Activated naive CD4-positive, alpha-beta T cell treated with Interleukin-2 at 50 U/mL for 16 hours (primary cell): ENCODE measurements at regions not wholly inside any gene's neighbourhood (a gene's known extent, or its start where the extent isn't known, plus 50 kb on each side); places are given as distances from the start of the nearest gene placed in this dataset.

Experiments
- DNase-seq: peaks from one replicate; pipeline ENCODE4 v3.0.0-alpha.2; 2020

DNA sequence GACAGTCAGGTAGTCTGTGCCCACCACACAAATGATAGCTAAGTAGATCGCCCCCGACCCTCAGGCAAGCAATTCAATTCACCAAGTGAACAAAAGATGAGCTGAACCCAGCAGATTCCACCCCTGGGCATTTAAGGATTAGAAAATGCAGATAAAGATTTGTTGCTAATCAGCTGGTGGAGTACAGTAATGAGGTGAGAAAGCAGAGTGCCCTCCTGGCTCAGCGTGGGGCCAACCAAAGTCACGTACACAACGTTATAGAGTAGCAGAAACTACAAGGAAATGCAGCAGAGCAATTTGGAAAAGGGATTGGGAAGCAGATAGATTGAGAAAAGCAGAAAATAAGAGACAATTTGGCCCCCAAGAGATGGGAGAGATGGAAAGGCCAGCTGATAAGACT lies 91.2 kb downstream of the SOX9 start:
- no peak for DNase-seq

DNA sequence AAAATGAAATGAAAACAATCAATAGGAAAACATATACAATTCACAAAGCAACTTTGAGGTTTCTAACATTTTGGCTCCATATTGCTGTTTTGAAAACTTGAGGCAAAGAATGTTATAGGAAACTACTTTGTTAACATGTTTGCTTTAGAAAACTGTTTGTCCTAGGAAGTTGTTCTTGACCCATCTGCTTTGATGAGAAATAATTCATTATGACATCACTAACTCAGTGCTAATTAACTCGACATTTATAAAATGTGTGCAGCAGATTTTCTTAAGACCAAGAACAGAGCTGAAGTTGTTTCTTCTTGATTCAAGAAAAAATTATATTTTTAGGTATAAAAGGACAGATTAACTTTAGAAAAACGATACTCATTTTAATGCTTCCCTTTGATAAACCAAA lies 94.7 kb downstream of the SOX9 start:
- DNase-seq, result no peak

DNA sequence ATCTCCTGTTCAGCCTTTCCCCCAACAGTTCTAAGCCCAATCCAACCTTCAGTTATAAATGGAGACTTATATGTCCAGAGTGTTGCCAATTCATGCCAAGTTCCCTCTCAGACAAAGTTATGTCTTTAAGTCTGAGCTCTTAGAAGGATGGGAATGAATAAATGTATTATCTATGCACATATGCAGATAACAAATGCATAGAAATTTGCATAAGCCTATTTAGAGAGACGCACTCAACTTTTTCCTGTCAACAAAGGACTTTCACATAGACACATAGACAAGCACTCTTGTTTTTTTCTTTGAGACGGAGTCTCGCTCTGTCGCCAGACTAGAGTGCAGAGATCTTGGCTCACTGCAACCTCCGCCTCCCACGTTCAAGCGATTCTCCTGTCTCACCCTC lies 95.1 kb downstream of the SOX9 start:
- DNase-seq, result no peak

DNA sequence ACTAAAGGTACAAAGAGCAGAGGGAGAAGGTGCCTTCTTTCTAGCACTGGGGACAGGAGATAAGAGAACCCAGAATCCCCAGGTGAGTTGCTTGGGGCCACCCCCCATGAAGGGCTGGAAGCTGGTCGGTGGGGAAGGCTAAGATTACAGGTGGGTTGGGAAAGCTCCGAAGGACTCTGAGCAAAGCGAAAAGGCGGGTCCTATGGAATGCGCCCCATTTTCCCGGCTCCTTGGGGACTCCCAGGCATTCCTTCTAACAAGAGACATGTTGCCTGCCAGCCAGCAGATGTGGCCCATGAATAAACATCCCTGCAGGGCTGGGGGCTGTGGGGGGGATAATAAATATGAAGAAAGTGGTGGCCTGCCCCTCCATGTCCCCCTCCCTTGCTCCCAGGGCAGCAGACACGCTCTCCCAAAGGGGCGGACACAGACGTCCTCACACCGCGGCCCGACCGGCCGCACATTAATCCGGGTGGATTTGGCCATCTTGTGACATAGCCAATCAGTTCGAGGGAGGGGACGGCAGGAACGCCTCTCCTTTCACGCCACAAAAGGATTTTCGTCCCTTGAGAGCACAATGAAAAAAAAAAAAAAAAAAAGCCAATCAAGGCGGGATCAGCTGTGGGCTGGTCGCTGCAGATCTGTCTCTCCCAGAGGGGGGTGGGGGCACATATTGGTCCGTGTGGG lies 98.5 kb downstream of the SOX9 start:
- DNase-seq, result no peak

DNA sequence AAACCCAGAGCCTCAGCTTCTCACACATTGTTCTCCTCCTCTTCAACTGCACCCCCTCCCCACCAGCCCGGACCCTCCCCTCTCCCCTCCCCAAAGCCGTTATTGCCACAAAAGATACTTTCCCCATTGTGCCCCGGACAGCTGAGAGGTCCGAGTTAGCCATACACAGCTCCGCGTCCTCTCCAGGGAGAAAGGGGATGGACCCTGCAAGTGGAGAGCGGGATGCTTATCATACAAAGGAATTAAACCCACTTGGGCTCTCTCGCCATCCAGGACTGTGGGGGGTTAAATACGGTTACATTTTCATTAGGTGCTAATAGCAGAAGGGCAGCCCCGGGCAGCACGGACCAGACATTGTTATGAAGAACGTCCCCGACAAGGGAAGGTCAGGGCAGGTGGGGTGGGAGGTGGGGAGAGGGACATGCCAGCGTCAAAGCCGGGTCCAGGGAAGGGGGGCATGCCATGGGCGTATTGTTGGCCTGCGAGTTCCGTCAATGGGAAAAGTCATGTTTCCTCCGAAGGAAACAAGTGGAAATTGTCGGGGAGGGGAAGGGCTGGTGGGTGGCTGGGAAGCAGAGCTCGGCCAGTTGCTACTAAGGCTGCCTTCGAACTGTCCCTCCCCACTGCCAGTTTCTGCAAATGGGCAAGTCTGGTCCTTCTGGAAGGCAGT lies 99.1 kb downstream of the SOX9 start:
- DNase-seq, result no peak

DNA sequence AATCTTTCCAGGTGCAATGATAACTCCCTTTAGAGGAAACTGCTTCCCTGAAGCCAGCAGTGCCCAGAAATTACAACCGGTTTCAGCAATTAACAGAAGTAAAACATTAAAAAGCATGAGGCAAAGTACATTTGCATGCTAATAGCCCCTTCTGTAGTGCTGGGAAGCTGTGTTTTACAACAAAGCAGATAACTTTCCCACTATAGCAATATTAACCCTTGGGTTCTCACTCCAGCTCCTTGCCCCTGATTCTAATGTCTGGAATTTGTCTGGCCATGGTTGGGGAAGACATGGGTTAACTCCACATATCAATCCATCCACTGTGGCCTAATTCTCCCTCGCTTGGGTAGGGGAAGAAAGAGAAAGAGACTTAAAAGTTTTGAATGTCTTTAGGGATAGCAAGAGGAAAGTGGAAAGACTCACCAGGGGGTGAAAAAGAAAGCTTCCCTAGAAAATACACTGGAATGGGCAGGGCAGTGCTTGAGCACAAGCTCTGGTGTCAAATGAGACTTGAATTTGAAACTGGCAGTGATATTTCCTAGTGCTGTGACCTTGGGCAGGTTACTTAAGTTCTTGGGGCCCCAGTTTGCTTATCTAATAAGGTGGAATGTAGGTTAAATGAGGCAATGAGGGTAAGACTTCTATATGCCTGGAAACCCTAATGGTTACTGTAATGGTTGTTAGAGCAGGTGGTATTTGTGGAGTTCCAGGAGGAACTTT lies 102.0 kb downstream of the SOX9 start:
- no peak for DNase-seq

DNA sequence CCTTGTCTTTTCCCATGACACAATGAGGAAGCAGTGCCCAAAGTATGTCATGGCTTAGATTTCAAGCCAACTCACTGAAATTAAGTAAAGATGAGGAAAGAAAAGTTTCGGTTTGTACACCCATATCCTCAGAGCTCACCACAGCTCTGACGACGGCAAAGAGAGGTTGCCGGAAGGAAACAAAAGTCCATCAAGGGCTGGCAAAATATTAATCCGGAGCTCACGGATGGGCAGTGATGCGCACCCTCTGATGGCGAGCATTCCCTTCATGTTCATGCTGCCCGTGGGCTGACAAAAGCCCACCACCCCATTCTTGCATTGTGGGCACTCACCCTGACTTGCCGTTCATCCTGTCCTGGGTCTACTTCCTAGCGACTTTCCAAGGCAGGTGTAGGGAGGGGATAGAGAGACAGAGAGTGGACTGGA lies 103.1 kb downstream of the SOX9 start:
- no peak for DNase-seq

DNA sequence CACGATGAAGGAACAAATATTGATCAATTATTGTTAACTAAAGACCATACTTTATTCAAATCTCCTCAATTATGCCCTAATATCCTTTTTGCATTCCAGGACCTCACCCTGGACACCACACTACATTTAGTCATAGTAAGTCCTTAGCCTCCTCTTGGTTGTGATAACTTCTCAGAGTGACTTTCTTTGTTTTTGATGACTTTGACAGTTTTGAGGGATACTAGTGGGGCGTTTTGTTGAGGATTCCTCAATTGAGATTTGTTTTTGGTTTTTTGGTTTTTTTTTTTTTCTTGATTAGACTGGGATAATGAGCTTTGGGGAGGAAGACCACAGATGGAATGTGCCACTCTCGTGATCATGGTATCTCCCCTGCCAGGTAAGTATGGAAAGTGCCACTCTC lies 105.5 kb downstream of the SOX9 start:
- DNase-seq, result no peak

DNA sequence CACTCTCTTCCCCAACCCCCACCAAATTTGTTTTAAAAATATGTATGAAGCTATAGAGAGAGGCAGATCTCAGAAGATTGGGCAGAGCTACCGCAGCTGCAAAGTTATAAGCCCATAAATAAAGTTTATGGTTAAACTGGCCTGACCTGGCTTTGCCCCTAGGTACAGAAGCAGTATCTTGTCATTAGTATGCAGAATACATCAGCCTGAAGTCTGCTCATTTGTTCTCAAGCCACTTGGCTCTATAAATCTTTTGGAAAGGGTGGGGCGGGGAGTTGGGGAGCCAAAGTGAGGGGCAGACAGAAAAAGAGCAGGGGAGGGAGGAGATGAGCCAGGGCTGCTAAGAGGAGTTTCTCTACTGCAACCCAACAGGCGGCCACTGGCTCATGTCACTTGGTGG lies 113.2 kb downstream of the SOX9 start:
- no peak for DNase-seq

DNA sequence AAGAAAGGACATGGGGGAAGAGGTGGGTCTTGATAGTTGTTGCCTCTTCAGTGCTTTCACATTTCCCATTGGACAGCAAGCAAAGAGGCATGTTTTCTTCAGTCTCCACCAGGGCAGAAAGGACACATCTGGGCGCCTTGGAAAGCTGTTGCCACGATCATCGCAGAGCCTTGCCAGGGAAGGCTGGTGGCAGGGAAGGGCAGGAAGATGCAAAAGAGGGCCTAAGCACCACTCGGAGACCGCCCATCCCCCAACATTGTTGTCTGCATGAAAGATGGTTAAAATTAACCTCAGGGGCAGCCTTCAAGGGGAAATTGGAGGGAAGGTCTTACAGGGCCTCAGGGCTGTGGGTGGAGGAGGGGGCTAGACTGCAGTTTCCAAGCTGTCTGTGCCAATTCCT lies 114.2 kb downstream of the SOX9 start:
- no peak for DNase-seq

DNA sequence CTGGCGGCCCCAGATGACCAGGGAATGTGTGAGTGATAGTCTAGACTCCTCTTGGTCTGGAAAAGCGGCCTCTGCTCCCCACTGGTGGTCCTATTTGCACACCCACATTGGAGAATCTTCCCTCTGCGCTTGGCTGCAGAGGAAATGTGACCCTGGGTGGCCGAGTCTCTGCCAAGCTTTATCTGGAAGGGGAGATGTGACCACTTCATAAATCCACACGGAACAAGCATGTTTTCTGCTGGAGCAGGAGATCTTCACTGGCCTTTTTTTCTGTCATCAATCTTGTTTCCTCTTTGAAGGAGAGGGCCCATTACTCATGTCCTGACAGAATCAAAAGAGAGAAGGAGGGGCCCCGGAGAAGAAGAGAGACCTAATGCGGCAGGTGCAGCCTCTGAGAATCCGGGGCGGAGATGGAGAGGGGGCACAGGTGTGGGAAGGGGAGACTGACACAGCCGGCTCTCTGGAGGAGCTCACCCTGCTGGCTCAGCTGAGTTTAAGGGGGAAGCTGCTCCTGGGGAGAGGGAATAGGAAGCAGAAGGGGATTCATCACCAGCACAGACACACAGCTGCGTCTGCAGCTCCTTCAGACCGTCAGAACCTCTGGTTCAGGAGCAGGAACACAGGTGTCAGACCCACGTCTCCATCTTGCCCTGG lies 116.3 kb downstream of the SOX9 start:
- DNase-seq, result no peak

DNA sequence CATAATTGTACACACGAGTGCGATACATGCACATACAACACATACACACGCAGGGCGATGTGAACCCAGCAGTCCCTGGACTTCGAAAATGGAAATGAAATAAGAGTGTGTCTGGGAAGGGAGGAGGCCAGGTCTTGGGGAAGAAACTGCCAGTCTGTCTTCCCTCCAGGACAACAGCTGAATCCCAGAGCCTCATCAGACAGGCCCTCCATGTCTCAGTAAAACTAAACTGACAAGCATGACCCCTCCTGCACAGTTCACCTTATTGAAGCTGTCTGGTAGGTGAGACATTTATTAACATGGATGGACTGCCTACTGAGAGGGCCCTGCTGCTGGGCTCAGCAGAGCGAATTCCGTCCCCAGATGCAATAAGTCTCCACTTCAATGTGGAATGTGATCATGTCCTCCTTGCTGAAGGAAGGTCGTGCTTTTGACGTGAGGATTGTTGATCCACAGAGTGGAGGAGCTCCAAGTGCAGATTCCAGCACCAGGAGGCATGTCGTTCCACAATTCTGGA lies 117.4 kb downstream of the SOX9 start:
- DNase-seq, result no peak

DNA sequence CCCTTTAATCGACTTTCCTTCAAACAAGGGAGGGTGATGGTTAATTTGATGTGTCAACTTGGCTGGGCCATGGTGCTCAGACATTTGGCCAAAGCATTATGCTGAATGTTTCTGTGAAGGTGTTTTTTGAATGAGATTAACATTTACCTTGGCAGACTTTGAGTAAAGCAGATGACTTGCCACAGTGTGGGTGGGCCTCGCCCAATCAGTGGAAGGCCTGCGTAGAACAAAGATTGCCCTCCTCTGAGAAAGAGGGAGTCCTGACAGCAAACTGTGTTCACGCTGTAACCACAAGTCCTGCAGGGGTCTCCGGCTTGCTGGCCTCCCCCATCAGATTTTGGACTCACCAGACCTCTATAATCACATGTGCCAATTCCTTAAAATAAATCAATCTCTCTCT lies 118.7 kb downstream of the SOX9 start:
- no peak for DNase-seq

DNA sequence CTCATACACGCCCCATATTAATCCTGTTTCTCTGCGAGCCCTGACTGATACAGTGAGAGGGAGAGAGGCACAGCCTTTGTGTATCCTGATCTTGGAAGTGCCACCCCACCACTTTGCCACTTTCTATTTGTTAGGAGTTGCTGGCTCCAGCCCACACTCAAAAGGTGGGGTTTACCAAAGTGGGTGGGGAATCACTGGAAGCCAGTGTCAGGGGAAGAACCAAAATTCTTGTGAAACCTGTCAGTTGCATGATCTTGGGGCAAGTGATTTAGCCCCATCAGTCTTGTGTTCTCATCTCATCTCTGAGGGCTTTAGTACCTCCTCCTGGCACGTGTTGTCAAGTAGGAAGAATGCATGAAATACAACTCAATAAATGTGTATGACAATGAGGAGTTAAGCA lies 119.5 kb downstream of the SOX9 start:
- no peak for DNase-seq

DNA sequence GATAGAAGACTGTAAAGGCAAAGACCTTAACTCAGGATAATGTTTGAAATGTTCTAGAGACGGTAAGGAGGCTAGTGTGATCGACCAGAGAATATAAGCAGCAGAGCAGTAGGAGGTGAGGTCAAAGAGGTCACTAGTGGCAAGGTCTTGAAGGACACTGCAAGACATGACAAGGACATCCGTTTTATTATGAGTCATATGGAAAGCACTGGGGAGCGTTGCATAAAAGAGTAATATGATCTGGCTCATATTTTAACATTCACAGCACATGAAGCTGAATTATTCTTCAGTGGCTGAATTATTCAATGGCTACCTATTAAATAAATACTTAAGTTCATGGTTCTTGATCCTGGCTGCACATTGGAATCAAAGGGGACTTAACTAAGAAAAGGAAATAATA lies 123.7 kb downstream of the SOX9 start:
- DNase-seq, result no peak

DNA sequence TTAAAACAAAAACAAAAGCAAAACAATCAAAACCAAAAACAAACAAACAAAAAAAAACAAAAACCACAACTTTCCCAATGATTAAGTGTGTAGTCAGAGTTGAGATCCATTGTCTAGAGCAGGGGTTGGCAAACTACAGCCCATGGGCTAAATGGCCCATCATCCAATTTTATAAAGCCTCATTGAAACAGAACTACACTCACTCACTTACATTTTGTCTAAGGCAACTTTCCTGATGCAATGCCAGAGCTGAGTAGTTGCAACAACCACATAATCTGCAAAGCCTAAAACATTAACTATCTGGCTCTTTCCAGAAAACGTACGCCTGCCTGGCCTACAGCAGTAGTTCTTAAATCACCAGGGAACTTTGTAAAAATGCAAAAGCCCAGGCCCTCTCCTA lies 124.1 kb downstream of the SOX9 start:
- DNase-seq, result no peak

DNA sequence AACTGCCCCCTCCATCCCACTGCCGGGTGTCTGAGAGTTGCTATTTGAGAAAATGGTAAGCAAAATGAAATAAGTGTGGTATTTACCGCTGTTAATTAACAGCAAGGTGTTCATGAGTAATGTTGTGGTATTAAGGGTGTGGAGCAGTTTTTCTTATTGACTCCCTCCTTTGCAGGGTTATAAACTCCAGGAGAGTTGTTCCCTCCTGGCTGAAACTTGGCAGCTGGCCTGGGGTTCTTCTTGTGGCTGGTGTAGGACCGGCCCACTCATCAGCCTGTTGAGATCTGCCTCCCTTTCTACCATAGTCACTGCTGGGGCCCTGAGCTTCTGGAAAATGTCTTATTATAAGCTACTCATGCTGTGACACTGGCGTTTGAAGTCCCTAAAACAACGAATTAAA lies 128.6 kb downstream of the SOX9 start:
- no peak for DNase-seq

DNA sequence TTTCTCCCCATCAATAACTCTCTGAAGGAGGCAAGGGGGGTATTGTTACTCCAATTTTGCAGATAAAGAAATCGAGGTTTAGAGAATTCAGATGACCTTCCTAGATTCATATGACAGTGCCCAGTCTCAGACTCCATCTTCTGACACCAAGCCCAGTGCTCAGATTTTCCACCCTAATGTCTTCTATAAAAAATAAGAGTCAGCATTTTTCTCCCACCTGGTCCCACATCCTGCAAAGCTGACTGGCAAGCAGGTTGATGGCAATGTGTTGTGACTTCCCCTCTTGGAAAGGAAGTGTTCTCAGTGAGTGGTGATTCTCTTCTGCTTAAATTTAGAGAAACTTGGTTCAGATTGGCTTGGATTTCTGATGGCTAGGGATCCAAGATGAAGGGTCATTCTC lies 129.4 kb downstream of the SOX9 start:
- DNase-seq, result no peak

DNA sequence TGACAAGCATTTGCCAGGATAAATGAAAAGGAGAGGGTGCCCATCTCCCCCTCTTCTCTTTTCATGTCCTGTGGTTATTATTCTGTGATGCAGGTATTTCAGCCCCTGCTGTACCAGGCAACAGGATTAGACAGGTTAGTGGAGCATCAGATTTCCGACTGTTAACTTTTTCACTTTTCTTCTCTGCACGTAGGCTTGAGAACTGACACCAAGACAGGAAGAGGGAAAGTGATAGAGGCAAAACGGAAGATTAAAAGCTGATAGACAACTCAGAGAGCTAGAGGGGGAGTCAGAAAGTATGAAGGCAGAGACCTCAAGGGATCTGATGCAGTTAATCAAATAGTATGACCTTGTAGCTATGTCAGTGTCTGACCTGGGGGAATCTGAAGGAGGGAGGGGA lies 132.8 kb downstream of the SOX9 start:
- no peak for DNase-seq

DNA sequence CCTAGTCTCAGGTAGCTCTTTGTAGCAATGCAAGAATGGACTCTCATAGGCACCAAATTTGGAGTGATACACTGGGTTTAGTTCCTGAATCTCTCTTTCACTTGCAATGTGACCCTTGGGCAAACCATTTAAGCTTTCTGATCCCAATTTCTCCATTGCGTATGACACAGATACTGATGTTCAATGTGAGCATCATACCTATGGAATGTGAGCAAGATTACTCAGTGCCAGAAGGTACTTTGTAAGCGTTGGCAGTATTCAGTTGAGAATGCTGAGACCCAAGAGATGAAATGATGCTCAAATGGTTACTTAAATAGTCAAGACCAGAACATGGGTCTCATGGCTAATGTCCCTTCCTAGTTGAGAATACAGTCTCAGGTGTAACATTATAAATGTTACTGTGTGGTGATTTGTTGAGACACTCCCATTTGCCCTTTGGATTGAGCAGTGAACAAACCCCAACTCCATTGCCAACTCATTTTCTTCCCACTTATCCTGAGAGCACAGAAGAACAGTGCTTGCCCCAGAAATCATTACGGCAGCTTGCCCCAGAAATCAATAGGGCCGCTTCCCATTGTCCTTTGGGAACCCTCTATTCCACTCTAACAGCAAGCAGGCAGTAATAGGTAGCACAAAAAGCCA lies 134.1 kb downstream of the SOX9 start:
- no peak for DNase-seq

DNA sequence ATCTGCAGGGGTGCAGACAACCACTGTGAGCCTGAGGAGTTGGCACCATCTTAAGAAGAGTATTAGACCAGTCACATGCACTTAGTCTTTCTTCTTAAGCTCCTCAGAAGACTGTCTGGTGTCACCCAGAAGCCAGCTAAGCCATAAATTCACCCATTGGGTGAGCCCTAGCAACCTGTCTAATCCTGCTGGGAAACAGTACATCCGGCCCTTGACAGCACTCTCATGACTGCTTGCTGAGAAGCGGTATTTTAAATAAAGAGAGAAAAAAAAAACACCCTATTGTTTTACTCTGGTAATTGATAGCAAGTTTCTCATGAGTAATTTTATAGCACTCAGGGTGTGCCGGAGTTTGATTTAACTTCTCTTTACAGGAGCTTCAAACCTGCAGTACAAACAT lies 134.7 kb downstream of the SOX9 start:
- DNase-seq, result no peak

DNA sequence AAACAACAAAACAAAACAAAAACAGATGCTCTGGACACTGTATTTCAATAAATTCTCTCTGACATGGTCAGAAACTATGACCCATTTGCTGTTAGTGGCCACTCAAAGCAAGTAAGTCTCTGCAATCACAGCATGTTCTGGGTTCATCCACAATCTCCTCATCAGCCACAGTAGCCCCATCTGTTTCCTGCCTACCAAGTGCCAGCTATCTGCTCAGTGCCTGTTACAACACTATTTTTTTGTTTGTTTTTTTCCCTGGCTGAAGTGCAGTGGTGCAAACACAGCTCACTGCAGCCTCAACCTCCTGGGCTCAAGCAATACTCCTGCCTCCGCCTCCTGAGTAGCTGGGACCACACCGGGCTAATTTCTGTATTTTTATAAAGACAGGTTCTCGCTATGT lies 137.9 kb downstream of the SOX9 start:
- DNase-seq, result no peak

DNA sequence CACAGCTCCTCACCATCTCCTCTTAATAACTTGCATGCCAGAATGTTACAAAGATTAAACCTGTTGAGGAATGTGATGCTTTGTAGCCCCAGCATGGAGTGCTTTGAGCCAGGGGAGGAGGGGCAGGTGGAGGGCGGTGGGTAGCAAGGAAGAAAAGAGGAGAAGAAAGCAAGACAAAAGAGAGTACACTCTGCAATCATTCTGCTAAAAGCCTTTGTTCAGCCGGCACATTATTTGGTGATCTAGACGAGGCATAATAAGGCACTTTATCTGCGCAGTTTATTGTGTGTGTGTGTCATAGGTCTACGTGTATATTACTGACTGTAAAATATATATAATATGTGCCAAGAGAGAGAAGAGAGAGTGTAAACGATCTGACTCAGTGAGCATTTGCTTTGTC lies 139.1 kb downstream of the SOX9 start:
- no peak for DNase-seq
